ENCODE measurements at regions not wholly inside any gene's neighbourhood (a gene's known extent, or its start where the extent isn't known, plus 50 kb on each side); places are given as distances from the start of the nearest gene placed in this dataset.

GRCh38 chr3:187971629-187972028 is 182.3 kb upstream of the LPP start:
- TF ChIP-seq TAF1 (IDR thresholded peaks at IDR 0.05; ENCODE audit: borderline replicate concordance, insufficient read depth, low read length): no peak
- no peak for TF ChIP-seq FOXP2 (optimal IDR thresholded peaks at IDR 0.05; ENCODE audit: borderline replicate concordance, extremely low read depth, extremely low read length, insufficient read depth)
- no peak for TF ChIP-seq POLR2AphosphoS5 (IDR thresholded peaks at IDR 0.05; ENCODE audit: low read depth, low read length)
- TF ChIP-seq REST (IDR thresholded peaks at IDR 0.05; ENCODE audit: insufficient read depth in 1 of 2, low read depth in 2 of 2, low read length in 2 of 2): no peak
- TF ChIP-seq SIN3A (IDR thresholded peaks at IDR 0.05; ENCODE audit: borderline replicate concordance, insufficient read depth, low read length): no peak

- no peak for TF ChIP-seq REST (IDR thresholded peaks at IDR 0.05; ENCODE audit: insufficient read depth in 1 of 2, low read depth in 2 of 2, low read length in 2 of 2)
- no peak for TF ChIP-seq POLR2AphosphoS5 (IDR thresholded peaks at IDR 0.05; ENCODE audit: low read depth, low read length)
- no peak for TF ChIP-seq TAF1 (IDR thresholded peaks at IDR 0.05; ENCODE audit: borderline replicate concordance, insufficient read depth, low read length)
- no peak for TF ChIP-seq SIN3A (IDR thresholded peaks at IDR 0.05; ENCODE audit: borderline replicate concordance, insufficient read depth, low read length)
- TF ChIP-seq FOXP2 (optimal IDR thresholded peaks at IDR 0.05; ENCODE audit: borderline replicate concordance, extremely low read depth, extremely low read length, insufficient read depth): no peak
These were observed 181.5 kb upstream of the LPP start for GRCh38 chr3:187972454-187972853.

- TF ChIP-seq POLR2AphosphoS5 (IDR thresholded peaks at IDR 0.05; ENCODE audit: low read depth, low read length) (no peak), SIN3A (IDR thresholded peaks at IDR 0.05; ENCODE audit: borderline replicate concordance, insufficient read depth, low read length) (no peak), REST (IDR thresholded peaks at IDR 0.05; ENCODE audit: insufficient read depth in 1 of 2, low read depth in 2 of 2, low read length in 2 of 2) (no peak), FOXP2 (optimal IDR thresholded peaks at IDR 0.05; ENCODE audit: borderline replicate concordance, extremely low read depth, extremely low read length, insufficient read depth) (no peak)
These were observed 179.7 kb upstream of the LPP start for GRCh38 chr3:187973977-187974870.

- TF ChIP-seq FOXP2 (optimal IDR thresholded peaks at IDR 0.05; ENCODE audit: borderline replicate concordance, extremely low read depth, extremely low read length, insufficient read depth) (no peak), REST (IDR thresholded peaks at IDR 0.05; ENCODE audit: insufficient read depth in 1 of 2, low read depth in 2 of 2, low read length in 2 of 2) (no peak), POLR2AphosphoS5 (IDR thresholded peaks at IDR 0.05; ENCODE audit: low read depth, low read length) (no peak), TAF1 (IDR thresholded peaks at IDR 0.05; ENCODE audit: borderline replicate concordance, insufficient read depth, low read length) (no peak), SIN3A (IDR thresholded peaks at IDR 0.05; ENCODE audit: borderline replicate concordance, insufficient read depth, low read length) (no peak)
These were observed 179.1 kb upstream of the LPP start for GRCh38 chr3:187974871-187975271.

Data from PFSK-1 (cell line).